Neuronal stem cell (in vitro differentiated cells): ENCODE measurements at regions not wholly inside any gene's neighbourhood (a gene's known extent, or its start where the extent isn't known, plus 50 kb on each side); places are given as distances from the start of the nearest gene placed in this dataset.
A peak's percentile ranks its signal among the peaks of the same experiment; 100 is the strongest.

Source experiments
- DNase-seq: peaks from one replicate; pipeline ENCODE4 v3.0.0-alpha.2; 2013; ENCODE audit warnings: low spot score
- H2AFZ ChIP-seq: one replicate; pipeline ENCODE4 v1.6.1; 2013; ENCODE audit warnings: mild to moderate bottlenecking, low read length, inconsistent platforms
- H2AK5ac ChIP-seq: 2 replicates; pipeline ENCODE4 v1.6.1; 2013; ENCODE audit warnings: low read depth, mild to moderate bottlenecking, inconsistent platforms, low read length, moderate library complexity, mixed read lengths
- H2BK120ac ChIP-seq: 2 replicates; pipeline ENCODE4 v1.6.1; 2013; ENCODE audit warnings: low read depth, mild to moderate bottlenecking, inconsistent platforms, low read length, moderate library complexity, mixed read lengths
- H2BK12ac ChIP-seq: one replicate; pipeline ENCODE4 v1.6.1; 2013; ENCODE audit warnings: low read length, inconsistent platforms
- H2BK15ac ChIP-seq: 2 replicates; pipeline ENCODE4 v1.6.1; 2013; ENCODE audit warnings: mild to moderate bottlenecking, low read length, inconsistent platforms, mixed read lengths
- H2BK5ac ChIP-seq: one replicate; pipeline ENCODE4 v1.6.1; 2013; ENCODE audit warnings: inconsistent platforms, mild to moderate bottlenecking, low read length, moderate library complexity
- H3K14ac ChIP-seq: one replicate; pipeline ENCODE4 v1.6.1; 2013; ENCODE audit warnings: low read length, inconsistent platforms
- H3K18ac ChIP-seq: 2 replicates; pipeline ENCODE4 v1.6.1; 2013; ENCODE audit warnings: low read length, inconsistent platforms
- H3K23ac ChIP-seq: 2 replicates; pipeline ENCODE4 v1.6.1; 2013; ENCODE audit warnings: low read depth, mild to moderate bottlenecking, mixed read lengths, low read length, inconsistent platforms; ENCODE audit not compliant: poor library complexity
- H3K27ac ChIP-seq: replicated peaks from 3 replicates; pipeline ENCODE4 v1.5.1; 2013; ENCODE audit warnings: low read length, inconsistent platforms
- H3K27me3 ChIP-seq, 3 experiments: 2 replicates each; pipeline ENCODE4 v1.6.1; 2013; ENCODE audit warnings: low read length in 3 of 3, mild to moderate bottlenecking in 2 of 3, inconsistent platforms in 1 of 3, low read depth in 1 of 3, mixed read lengths in 1 of 3, moderate library complexity in 1 of 3; ENCODE audit not compliant: control insufficient read depth in 3 of 3, insufficient read depth in 3 of 3
- H3K36me3 ChIP-seq, 2 donors: replicated peaks in 1 of 2; 2 replicates each; pipeline ENCODE4 v1.6.1; 2013; ENCODE audit warnings: low read length in 2 of 2; ENCODE audit not compliant: control insufficient read depth in 2 of 2, insufficient read depth in 2 of 2
- H3K4ac ChIP-seq: 2 replicates; pipeline ENCODE4 v1.6.1; 2013; ENCODE audit warnings: inconsistent platforms, mild to moderate bottlenecking, low read length, moderate library complexity
- H3K4me1 ChIP-seq, 2 donors: 1 replicate in 1 of 2; 2 replicates in 1 of 2; pipeline ENCODE4 v1.6.1; 2013; ENCODE audit warnings: low read length in 2 of 2, low read depth in 1 of 2; ENCODE audit not compliant: control insufficient read depth in 2 of 2, insufficient read depth in 1 of 2
- H3K4me2 ChIP-seq: one replicate; pipeline ENCODE4 v1.6.1; 2013; ENCODE audit warnings: mild to moderate bottlenecking, low read length, inconsistent platforms; ENCODE audit not compliant: insufficient read depth, poor library complexity, severe bottlenecking
- H3K4me3 ChIP-seq, 2 donors: 2 replicates each; pipeline ENCODE4 v1.5.1; 2013; ENCODE audit warnings: low read length in 2 of 2, mild to moderate bottlenecking in 2 of 2, inconsistent platforms in 1 of 2, moderate library complexity in 1 of 2
- H3K79me1 ChIP-seq: one replicate; pipeline ENCODE4 v1.6.1; 2013; ENCODE audit warnings: low read depth, mild to moderate bottlenecking, inconsistent platforms, low read length, moderate library complexity
- H3K9ac ChIP-seq: one replicate; pipeline ENCODE4 v1.6.1; 2013; ENCODE audit warnings: mild to moderate bottlenecking, low read depth, low read length, inconsistent platforms; ENCODE audit not compliant: poor library complexity
- H3K9me3 ChIP-seq, 2 donors: replicated peaks in 1 of 2; 2 replicates each; pipeline versions ENCODE3 to v1.6.1; 2013; ENCODE audit warnings: low read length in 2 of 2, mild to moderate bottlenecking in 2 of 2, inconsistent platforms in 1 of 2, low read depth in 1 of 2, mixed read lengths in 1 of 2, moderate library complexity in 1 of 2; ENCODE audit not compliant: control insufficient read depth in 2 of 2, insufficient read depth in 1 of 2
- H4K8ac ChIP-seq: one replicate; pipeline ENCODE4 v1.6.1; 2013; ENCODE audit warnings: low read depth, mild to moderate bottlenecking, inconsistent platforms, low read length, moderate library complexity
- H4K91ac ChIP-seq: one replicate; pipeline ENCODE4 v1.6.1; 2013; ENCODE audit warnings: low read length, low read depth, mild to moderate bottlenecking, inconsistent platforms; ENCODE audit not compliant: poor library complexity
- WGBS, 2 donors: extraction: QIAGEN DNeasy Blood & Tissue Kit; methylation state at CpG; one replicate each; pipeline ENCODE4 v1.1.7; 2013; ENCODE audit warnings: missing lambda C conversion rate in 2 of 2, mixed read lengths in 1 of 2; ENCODE audit not compliant: insufficient read length in 2 of 2, insufficient replicate concordance in 1 of 2; ENCODE audit errors: extremely low coverage in 2 of 2; 5-methylcytosine and 5-hydroxymethylcytosine counted together

GRCh38 chr14:53461858-53462257 lies 308.7 kb upstream of the DDHD1 start:
- Histone ChIP-seq H2AK5ac (no peak overlapping the region), H2BK120ac (no peak overlapping the region), H2BK5ac (no peak overlapping the region), H2AFZ (no peak overlapping the region), H3K79me1 (no peaks in the 10 kb centered on the region), H3K9me3 (no peaks in the 10 kb centered on the region), H3K36me3 (no peaks in the 10 kb centered on the region), H4K91ac (no peak overlapping the region), H3K4me3 (no peak overlapping the region), H4K8ac (no peak overlapping the region), H3K4me1 (peaks cover 2 to 3% of the 10 kb centered on the region in 2 donors), H2BK15ac (no peak overlapping the region), H3K27ac (no peak overlapping the region), H3K27me3 (no peaks in the 10 kb centered on the region), H3K23ac (no peak overlapping the region), H3K4me2 (no peak overlapping the region), H2BK12ac (no peak overlapping the region), H3K9ac (no peak overlapping the region), H3K4ac (no peak overlapping the region), H3K18ac (no peak overlapping the region), H3K14ac (no peak overlapping the region)
- no peak for DNase-seq
- no CpG with 5 or more reads among the region's 6 CpGs for WGBS, 2 donors

- no peak overlapping the region for H2AK5ac ChIP-seq
- no peak overlapping the region for H2BK12ac ChIP-seq
- H4K8ac ChIP-seq = no peak overlapping the region
- H3K9ac ChIP-seq = no peak overlapping the region
- no peak overlapping the region for H2BK15ac ChIP-seq
- no peak overlapping the region for H3K18ac ChIP-seq
- no peak overlapping the region for H3K4me3 ChIP-seq
- H3K79me1 ChIP-seq = no peaks in the 10 kb centered on the region
- no peak overlapping the region for H4K91ac ChIP-seq
- no peak overlapping the region for H2BK120ac ChIP-seq
- no peaks in the 10 kb centered on the region for H3K27me3 ChIP-seq
- no peak overlapping the region for H2BK5ac ChIP-seq
- H3K36me3 ChIP-seq = no peaks in the 10 kb centered on the region
- H3K23ac ChIP-seq = no peak overlapping the region
- no peak overlapping the region for H3K27ac ChIP-seq
- H3K4ac ChIP-seq = no peak overlapping the region
- no peak for DNase-seq
- peaks cover 2 to 3% of the 10 kb centered on the region in 2 donors for H3K4me1 ChIP-seq
- no peak overlapping the region for H3K14ac ChIP-seq
- H3K9me3 ChIP-seq = no peaks in the 10 kb centered on the region
- no peak overlapping the region for H2AFZ ChIP-seq
- no peak overlapping the region for H3K4me2 ChIP-seq
- no CpG with 5 or more reads among the region's 1 CpG for WGBS, 2 donors
These were observed 307.4 kb upstream of the DDHD1 start for GRCh38 chr14:53460544-53460943.

- Histone ChIP-seq H2AFZ (no peak overlapping the region), H3K4me1 (peaks cover 2 to 3% of the 10 kb centered on the region in 2 donors), H2BK5ac (no peak overlapping the region), H3K18ac (no peak overlapping the region), H4K91ac (no peak overlapping the region), H3K4me3 (no peak overlapping the region), H2AK5ac (no peak overlapping the region), H3K4me2 (no peak overlapping the region), H3K27me3 (no peaks in the 10 kb centered on the region), H2BK15ac (no peak overlapping the region), H3K9ac (no peak overlapping the region), H2BK120ac (no peak overlapping the region), H3K36me3 (no peaks in the 10 kb centered on the region), H3K79me1 (no peaks in the 10 kb centered on the region), H4K8ac (no peak overlapping the region), H3K14ac (no peak overlapping the region), H2BK12ac (no peak overlapping the region), H3K27ac (no peak overlapping the region), H3K9me3 (no peaks in the 10 kb centered on the region), H3K4ac (no peak overlapping the region), H3K23ac (no peak overlapping the region)
- DNase-seq = peak; percentile 43
- WGBS, 2 donors = no CpG with 5 or more reads among the region's 2 CpGs
These were observed 305.3 kb upstream of the DDHD1 start for GRCh38 chr14:53458368-53458814.

GRCh38 chr14:53456931-53457330 lies 303.8 kb upstream of the DDHD1 start:
- Histone ChIP-seq H2BK120ac (no peak overlapping the region), H3K9ac (no peak overlapping the region)

More at GRCh38 chr14:53456931-53457330, 303.8 kb upstream of the DDHD1 start:
- H3K4me1 ChIP-seq = peaks cover 2 to 3% of the 10 kb centered on the region in 2 donors
- no peak overlapping the region for H3K18ac ChIP-seq
- H3K14ac ChIP-seq = no peak overlapping the region
- H2BK15ac ChIP-seq = no peak overlapping the region
- no peak overlapping the region for H2AFZ ChIP-seq
- no peak overlapping the region for H3K4me2 ChIP-seq
- DNase-seq = no peak
- no CpG with 5 or more reads among the region's 1 CpG for WGBS, 2 donors
- H3K27ac ChIP-seq = no peak overlapping the region
- H3K27me3 ChIP-seq = no peaks in the 10 kb centered on the region
- no peak overlapping the region for H2AK5ac ChIP-seq
- H3K9me3 ChIP-seq = no peaks in the 10 kb centered on the region
- no peak overlapping the region for H3K4ac ChIP-seq
- H3K23ac ChIP-seq = no peak overlapping the region
- no peak overlapping the region for H2BK5ac ChIP-seq
- no peaks in the 10 kb centered on the region for H3K79me1 ChIP-seq
- no peak overlapping the region for H4K8ac ChIP-seq
- no peak overlapping the region for H4K91ac ChIP-seq
- no peak overlapping the region for H3K4me3 ChIP-seq
- H2BK12ac ChIP-seq = no peak overlapping the region
- no peaks in the 10 kb centered on the region for H3K36me3 ChIP-seq
